ENCODE measurements at regions not wholly inside any gene's neighbourhood (a gene's known extent, or its start where the extent isn't known, plus 50 kb on each side); places are given as distances from the start of the nearest gene placed in this dataset.

- Histone ChIP-seq H3K4me2 (ENCODE audit: unreplicated experiment) (no peak overlapping the region), H3K79me2 (ENCODE audit: insufficient read depth) (no peaks in the 10 kb centered on the region), H3K36me3 (ENCODE audit: low read depth) (no peaks in the 10 kb centered on the region), H4K20me1 (ENCODE audit: insufficient read depth) (no peaks in the 10 kb centered on the region), H3K9me3 (ENCODE audit: low read depth) (peaks cover 4% of the 10 kb centered on the region), H3K9me2 (ENCODE audit: insufficient read depth) (no peaks in the 10 kb centered on the region), H3K9ac (no peak overlapping the region), H3K4me1 (ENCODE audit: insufficient read depth) (peaks cover 10% of the 10 kb centered on the region), H2AFZ (no peak overlapping the region), H3K4me3 (no peak overlapping the region), H3F3A (ENCODE audit: insufficient read depth) (0 out of 2 replicates have a peak, but pooled peaks cover 4% of the 10 kb centered on the region), H3K27ac (no peak overlapping the region), H3K27me3 (replicated peaks; ENCODE audit: insufficient read depth) (no peaks in the 10 kb centered on the region)
- DNase-seq, result no peak
- 92% methylated on average over 17 to 19 of the region's 19 CpGs for WGBS, 2 experiments (ENCODE audit: low coverage in 1 of 2, low lambda C conversion rate in 2 of 2, missing lambda C conversion rate in 2 of 2)
- TF ChIP-seq EZH2 (IDR thresholded peaks at IDR 0.05; ENCODE audit: insufficient read depth, poor library complexity, severe bottlenecking) (no peak), EZH2phosphoT487 (IDR thresholded peaks at IDR 0.05; ENCODE audit: insufficient read depth, low read depth) (no peak)
- in situ Hi-C loops (cut with MboI), result no loop called here
Measured at GRCh38 chr2:43021791-43022509, 204.5 kb downstream of the ZFP36L2 start.

- H3K9me3 ChIP-seq (ENCODE audit: low read depth), result peaks cover 4% of the 10 kb centered on the region
- H3K27me3 ChIP-seq (replicated peaks; ENCODE audit: insufficient read depth), result no peaks in the 10 kb centered on the region
- no peak overlapping the region for H3K9ac ChIP-seq
- TF ChIP-seq EZH2phosphoT487 (IDR thresholded peaks at IDR 0.05; ENCODE audit: insufficient read depth, low read depth) (no peak), EZH2 (IDR thresholded peaks at IDR 0.05; ENCODE audit: insufficient read depth, poor library complexity, severe bottlenecking) (no peak)
- H3K36me3 ChIP-seq (ENCODE audit: low read depth), result no peaks in the 10 kb centered on the region
- no peak overlapping the region for H3K4me3 ChIP-seq
- peaks cover 10% of the 10 kb centered on the region for H3K4me1 ChIP-seq (ENCODE audit: insufficient read depth)
- in situ Hi-C loops (cut with MboI), result no loop called here
- no peaks in the 10 kb centered on the region for H3K79me2 ChIP-seq (ENCODE audit: insufficient read depth)
- H3F3A ChIP-seq (ENCODE audit: insufficient read depth), result 0 out of 2 replicates have a peak, but pooled peaks cover 4% of the 10 kb centered on the region
- no peak overlapping the region for H3K4me2 ChIP-seq (ENCODE audit: unreplicated experiment)
- WGBS, 2 experiments (ENCODE audit: low coverage in 1 of 2, low lambda C conversion rate in 2 of 2, missing lambda C conversion rate in 2 of 2), result 90 to 93% methylated on average over 12 to 14 of the region's 14 CpGs
- H3K27ac ChIP-seq, result no peak overlapping the region
- no peak overlapping the region for H2AFZ ChIP-seq
- H4K20me1 ChIP-seq (ENCODE audit: insufficient read depth), result no peaks in the 10 kb centered on the region
- H3K9me2 ChIP-seq (ENCODE audit: insufficient read depth), result no peaks in the 10 kb centered on the region
- no peak for DNase-seq
Measured at GRCh38 chr2:43020990-43021669, 205.3 kb downstream of the ZFP36L2 start.

GRCh38 chr2:43020296-43020695 is 206.1 kb downstream of the ZFP36L2 start:
- no peak for DNase-seq
- Histone ChIP-seq H3K9me2 (ENCODE audit: insufficient read depth) (no peaks in the 10 kb centered on the region), H2AFZ (no peak overlapping the region), H3K27ac (no peak overlapping the region), H3F3A (ENCODE audit: insufficient read depth) (0 out of 2 replicates have a peak, but pooled peaks cover 4% of the 10 kb centered on the region), H3K4me2 (ENCODE audit: unreplicated experiment) (no peak overlapping the region), H3K27me3 (replicated peaks; ENCODE audit: insufficient read depth) (no peaks in the 10 kb centered on the region), H3K36me3 (ENCODE audit: low read depth) (no peaks in the 10 kb centered on the region), H3K9me3 (ENCODE audit: low read depth) (peaks cover 4% of the 10 kb centered on the region), H4K20me1 (ENCODE audit: insufficient read depth) (no peaks in the 10 kb centered on the region), H3K4me3 (no peak overlapping the region), H3K4me1 (ENCODE audit: insufficient read depth) (peaks cover 10% of the 10 kb centered on the region), H3K9ac (no peak overlapping the region), H3K79me2 (ENCODE audit: insufficient read depth) (no peaks in the 10 kb centered on the region)
- no peak for TF ChIP-seq EZH2phosphoT487 (IDR thresholded peaks at IDR 0.05; ENCODE audit: insufficient read depth, low read depth)
- no peak for TF ChIP-seq EZH2 (IDR thresholded peaks at IDR 0.05; ENCODE audit: insufficient read depth, poor library complexity, severe bottlenecking)
- WGBS, 2 experiments (ENCODE audit: low coverage in 1 of 2, low lambda C conversion rate in 2 of 2, missing lambda C conversion rate in 2 of 2), result 83 to 93% methylated on average over 1 of the region's 1 CpG
- in situ Hi-C loops (cut with MboI), result no loop called here

GRCh38 chr2:43019536-43020183 is 206.7 kb downstream of the ZFP36L2 start:
- TF ChIP-seq EZH2phosphoT487 (IDR thresholded peaks at IDR 0.05; ENCODE audit: insufficient read depth, low read depth) (no peak), EZH2 (IDR thresholded peaks at IDR 0.05; ENCODE audit: insufficient read depth, poor library complexity, severe bottlenecking) (no peak)
- H3K9me2 ChIP-seq (ENCODE audit: insufficient read depth), result no peaks in the 10 kb centered on the region
- WGBS, 2 experiments (ENCODE audit: low coverage in 1 of 2, low lambda C conversion rate in 2 of 2, missing lambda C conversion rate in 2 of 2), result 80 to 82% methylated on average over 7 of the region's 7 CpGs
- H3K27ac ChIP-seq, result no peak overlapping the region
- no peaks in the 10 kb centered on the region for H3K36me3 ChIP-seq (ENCODE audit: low read depth)
- no peak overlapping the region for H2AFZ ChIP-seq
- DNase-seq, result no peak
- no peaks in the 10 kb centered on the region for H3K79me2 ChIP-seq (ENCODE audit: insufficient read depth)
- H3K4me1 ChIP-seq (ENCODE audit: insufficient read depth), result peaks cover 10% of the 10 kb centered on the region
- peaks cover 4% of the 10 kb centered on the region for H3K9me3 ChIP-seq (ENCODE audit: low read depth)
- H3K4me2 ChIP-seq (ENCODE audit: unreplicated experiment), result no peak overlapping the region
- in situ Hi-C loops (cut with MboI), result no loop called here
- no peaks in the 10 kb centered on the region for H4K20me1 ChIP-seq (ENCODE audit: insufficient read depth)
- 0 out of 2 replicates have a peak, but pooled peaks cover 4% of the 10 kb centered on the region for H3F3A ChIP-seq (ENCODE audit: insufficient read depth)
- no peaks in the 10 kb centered on the region for H3K27me3 ChIP-seq (replicated peaks; ENCODE audit: insufficient read depth)
- H3K9ac ChIP-seq, result no peak overlapping the region
- no peak overlapping the region for H3K4me3 ChIP-seq
